ENCODE measurements at regions not wholly inside any gene's neighbourhood (a gene's known extent, or its start where the extent isn't known, plus 50 kb on each side); places are given as distances from the start of the nearest gene placed in this dataset.

- WGBS, 4 donors = 55 to 66% (median 59%) methylated on average over 9 of the region's 9 CpGs
- intact Hi-C loops (cut with DNase I) = no loop called here
- Histone ChIP-seq H3K4me3 (no peak overlapping the region), H3K9me3 (replicated peaks in 1 of 3) (no peaks in the 10 kb centered on the region), H3K27me3 (no peaks in the 10 kb centered on the region), H3K36me3 (replicated peaks in 1 of 2) (no peaks in the 10 kb centered on the region), H3K4me1 (replicated peaks in 1 of 2) (no peaks in the 10 kb centered on the region), H3K27ac (no peak overlapping the region)
- TF ChIP-seq, protein P1, sequence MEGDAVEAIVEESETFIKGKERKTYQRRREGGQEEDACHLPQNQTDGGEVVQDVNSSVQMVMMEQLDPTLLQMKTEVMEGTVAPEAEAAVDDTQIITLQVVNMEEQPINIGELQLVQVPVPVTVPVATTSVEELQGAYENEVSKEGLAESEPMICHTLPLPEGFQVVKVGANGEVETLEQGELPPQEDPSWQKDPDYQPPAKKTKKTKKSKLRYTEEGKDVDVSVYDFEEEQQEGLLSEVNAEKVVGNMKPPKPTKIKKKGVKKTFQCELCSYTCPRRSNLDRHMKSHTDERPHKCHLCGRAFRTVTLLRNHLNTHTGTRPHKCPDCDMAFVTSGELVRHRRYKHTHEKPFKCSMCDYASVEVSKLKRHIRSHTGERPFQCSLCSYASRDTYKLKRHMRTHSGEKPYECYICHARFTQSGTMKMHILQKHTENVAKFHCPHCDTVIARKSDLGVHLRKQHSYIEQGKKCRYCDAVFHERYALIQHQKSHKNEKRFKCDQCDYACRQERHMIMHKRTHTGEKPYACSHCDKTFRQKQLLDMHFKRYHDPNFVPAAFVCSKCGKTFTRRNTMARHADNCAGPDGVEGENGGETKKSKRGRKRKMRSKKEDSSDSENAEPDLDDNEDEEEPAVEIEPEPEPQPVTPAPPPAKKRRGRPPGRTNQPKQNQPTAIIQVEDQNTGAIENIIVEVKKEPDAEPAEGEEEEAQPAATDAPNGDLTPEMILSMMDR (IDR thresholded peaks at IDR 0.05) = no peak
- TF ChIP-seq POLR2A (IDR thresholded peaks at IDR 0.05) = no peak
- DNase-seq = no peak
Measured at GRCh38 chr7:3109311-3109915, 65.7 kb upstream of the CARD11 start.

DNA sequence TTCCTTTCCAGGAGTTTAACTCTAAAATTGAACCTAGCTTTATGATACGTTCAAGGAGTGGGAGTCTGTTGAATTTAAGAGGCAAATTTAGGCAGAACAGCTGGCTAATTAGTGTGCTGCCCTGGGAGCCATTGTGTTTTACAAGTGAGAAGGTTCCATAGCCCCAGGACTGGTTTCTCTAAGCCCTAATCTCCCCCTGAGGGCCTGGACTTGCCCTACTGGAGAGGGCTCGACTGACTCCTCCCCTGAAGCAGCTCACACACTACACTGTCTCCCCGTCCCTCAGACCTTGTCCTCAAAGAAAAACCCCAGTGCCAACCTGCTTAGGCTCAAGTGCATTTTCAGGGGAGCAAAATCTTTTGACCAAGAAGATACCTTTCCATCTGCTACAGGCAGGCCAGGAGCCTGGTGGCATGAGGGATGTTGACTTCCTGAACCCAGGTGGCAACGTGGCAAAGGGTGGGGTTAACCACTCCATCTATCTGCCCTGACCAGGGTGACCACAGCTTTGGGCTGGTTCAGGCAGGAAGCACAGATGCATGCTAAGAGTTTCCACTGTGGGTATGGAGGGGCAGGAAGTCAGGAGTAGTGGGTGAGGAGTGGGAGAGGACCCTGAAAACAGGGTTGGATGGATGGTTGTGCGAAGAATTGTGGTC lies 68.9 kb upstream of the CARD11 start:
- DNase-seq = no peak
- TF ChIP-seq POLR2A (IDR thresholded peaks at IDR 0.05) = no peak
- TF ChIP-seq, protein P1 (IDR thresholded peaks at IDR 0.05) = no peak
- Histone ChIP-seq H3K9me3 (replicated peaks in 1 of 3) (no peaks in the 10 kb centered on the region), H3K4me3 (no peak overlapping the region), H3K36me3 (replicated peaks in 1 of 2) (no peaks in the 10 kb centered on the region), H3K27me3 (no peaks in the 10 kb centered on the region), H3K4me1 (replicated peaks in 1 of 2) (no peaks in the 10 kb centered on the region), H3K27ac (no peak overlapping the region)
- intact Hi-C loops (cut with DNase I) = no loop called here
- 57 to 64% (median 60%) methylated on average over 5 of the region's 5 CpGs for WGBS, 4 donors

- no peak for TF ChIP-seq POLR2A (IDR thresholded peaks at IDR 0.05)
- TF ChIP-seq, protein P1 (IDR thresholded peaks at IDR 0.05) = no peak
- Histone ChIP-seq H3K27ac (no peak overlapping the region), H3K9me3 (replicated peaks in 1 of 3) (no peaks in the 10 kb centered on the region), H3K27me3 (no peaks in the 10 kb centered on the region), H3K4me1 (replicated peaks in 1 of 2) (no peaks in the 10 kb centered on the region), H3K36me3 (replicated peaks in 1 of 2) (no peaks in the 10 kb centered on the region), H3K4me3 (no peak overlapping the region)
- DNase-seq = no peak
- intact Hi-C loops (cut with DNase I) = no loop called here
- 47 to 56% (median 52%) methylated on average over 5 of the region's 5 CpGs for WGBS, 4 donors
Measured at GRCh38 chr7:3114917-3115316, 71.2 kb upstream of the CARD11 start.

GRCh38 chr7:3117081-3117480 lies 73.4 kb upstream of the CARD11 start:
- TF ChIP-seq, protein P1 (IDR thresholded peaks at IDR 0.05) = no peak
- TF ChIP-seq POLR2A (IDR thresholded peaks at IDR 0.05) = no peak
- Histone ChIP-seq H3K4me3 (no peak overlapping the region), H3K27me3 (no peaks in the 10 kb centered on the region), H3K4me1 (replicated peaks in 1 of 2) (no peaks in the 10 kb centered on the region), H3K9me3 (replicated peaks in 1 of 3) (no peaks in the 10 kb centered on the region), H3K36me3 (replicated peaks in 1 of 2) (no peaks in the 10 kb centered on the region), H3K27ac (no peak overlapping the region)
- intact Hi-C loops (cut with DNase I) = no loop called here
- DNase-seq = no peak
- WGBS, 4 donors = 27 to 55% (median 44%) methylated on average over 2 of the region's 2 CpGs
